ENCODE measurements at regions not wholly inside any gene's neighbourhood (a gene's known extent, or its start where the extent isn't known, plus 50 kb on each side); places are given as distances from the start of the nearest gene placed in this dataset.

DNA sequence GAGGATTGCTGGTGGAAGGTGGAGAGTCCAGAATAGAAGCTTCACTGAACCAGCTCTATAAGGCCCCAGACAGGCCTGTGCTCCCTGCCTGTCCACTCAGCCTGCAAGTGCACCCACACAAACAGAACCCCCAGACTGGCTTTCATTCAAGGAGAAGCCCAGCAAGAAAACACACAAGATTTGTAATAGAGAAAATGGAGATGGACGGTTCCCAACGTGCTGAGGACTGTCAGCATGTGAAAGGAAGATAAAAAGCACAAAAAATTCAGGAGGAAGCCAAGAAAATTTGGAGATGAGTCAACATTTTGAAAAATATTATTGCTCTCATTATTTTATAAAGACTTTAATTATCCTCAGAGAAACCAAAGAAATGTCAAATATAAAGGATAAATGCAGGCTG, 218.2 kb upstream of the SLC10A2 start:
- intact Hi-C loops (cut with DNase I; ENCODE audit: low total_unique reads) = no loop called here

GRCh38 chr13:103283451-103283820, 217.2 kb upstream of the SLC10A2 start:
- Histone ChIP-seq H3K9me3 (no peaks in the 10 kb centered on the region), H3K36me3 (no peaks in the 10 kb centered on the region)
- intact Hi-C loops (cut with DNase I; ENCODE audit: low total_unique reads) = no loop called here

More for the DNA sequence above, 218.2 kb upstream of the SLC10A2 start:
- Histone ChIP-seq H3K27me3 (no peaks in the 10 kb centered on the region), H3K36me3 (no peaks in the 10 kb centered on the region), H3K27ac (no peak overlapping the region), H3K4me1 (no peaks in the 10 kb centered on the region), H3K9me3 (no peaks in the 10 kb centered on the region), H3K4me3 (no peak overlapping the region)
- no peak for DNase-seq
- TF ChIP-seq, protein P1, sequence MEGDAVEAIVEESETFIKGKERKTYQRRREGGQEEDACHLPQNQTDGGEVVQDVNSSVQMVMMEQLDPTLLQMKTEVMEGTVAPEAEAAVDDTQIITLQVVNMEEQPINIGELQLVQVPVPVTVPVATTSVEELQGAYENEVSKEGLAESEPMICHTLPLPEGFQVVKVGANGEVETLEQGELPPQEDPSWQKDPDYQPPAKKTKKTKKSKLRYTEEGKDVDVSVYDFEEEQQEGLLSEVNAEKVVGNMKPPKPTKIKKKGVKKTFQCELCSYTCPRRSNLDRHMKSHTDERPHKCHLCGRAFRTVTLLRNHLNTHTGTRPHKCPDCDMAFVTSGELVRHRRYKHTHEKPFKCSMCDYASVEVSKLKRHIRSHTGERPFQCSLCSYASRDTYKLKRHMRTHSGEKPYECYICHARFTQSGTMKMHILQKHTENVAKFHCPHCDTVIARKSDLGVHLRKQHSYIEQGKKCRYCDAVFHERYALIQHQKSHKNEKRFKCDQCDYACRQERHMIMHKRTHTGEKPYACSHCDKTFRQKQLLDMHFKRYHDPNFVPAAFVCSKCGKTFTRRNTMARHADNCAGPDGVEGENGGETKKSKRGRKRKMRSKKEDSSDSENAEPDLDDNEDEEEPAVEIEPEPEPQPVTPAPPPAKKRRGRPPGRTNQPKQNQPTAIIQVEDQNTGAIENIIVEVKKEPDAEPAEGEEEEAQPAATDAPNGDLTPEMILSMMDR (IDR thresholded peaks at IDR 0.05) = no peak

DNA sequence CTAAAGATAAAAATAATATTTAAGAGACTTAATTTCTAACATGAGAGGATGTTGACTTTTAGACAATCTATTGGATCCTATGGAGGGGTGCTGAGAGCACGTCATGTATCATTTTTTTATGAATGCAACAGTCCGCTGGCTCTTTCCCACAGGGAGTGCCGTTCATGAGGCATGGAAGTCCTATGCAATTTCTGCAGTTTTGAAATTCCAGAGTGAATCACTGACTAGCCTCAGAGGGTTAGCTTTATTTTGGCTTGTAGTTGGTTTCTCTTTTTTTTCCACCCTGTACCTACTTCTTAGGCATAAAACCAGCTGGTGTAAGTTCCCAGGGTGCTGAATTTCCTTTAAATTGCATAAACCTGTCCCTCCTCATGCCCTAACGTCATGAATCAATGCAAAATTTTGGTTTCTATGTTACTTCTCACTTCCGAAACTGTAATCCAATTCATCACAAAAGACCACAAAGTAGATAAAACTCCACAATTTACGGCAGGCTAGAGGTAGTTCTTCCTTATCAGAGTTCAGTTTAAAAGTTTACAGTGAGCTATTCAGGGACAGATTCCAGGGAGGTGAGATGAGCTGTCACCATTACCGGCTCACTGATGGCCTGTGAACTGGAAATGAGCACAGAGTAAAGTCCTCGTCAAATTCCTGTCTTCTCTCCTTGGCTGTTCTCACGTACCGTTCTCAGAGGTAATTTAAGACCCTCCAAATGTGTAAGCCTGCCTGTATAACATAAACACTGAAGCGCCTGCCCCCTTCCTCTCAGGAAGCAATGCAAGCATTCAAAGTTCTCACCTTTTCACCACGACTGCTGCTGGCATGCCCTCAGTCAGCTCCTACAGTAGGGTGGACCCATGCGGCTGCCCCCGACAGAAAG, 216.6 kb upstream of the SLC10A2 start:
- Histone ChIP-seq H3K36me3 (no peaks in the 10 kb centered on the region), H3K4me3 (no peak overlapping the region), H3K27me3 (no peaks in the 10 kb centered on the region), H3K4me1 (no peaks in the 10 kb centered on the region), H3K27ac (no peak overlapping the region), H3K9me3 (no peaks in the 10 kb centered on the region)
- TF ChIP-seq, protein P1 (IDR thresholded peaks at IDR 0.05) = no peak
- intact Hi-C loops (cut with DNase I; ENCODE audit: low total_unique reads) = no loop called here
- no peak for DNase-seq

More at GRCh38 chr13:103283451-103283820, 217.2 kb upstream of the SLC10A2 start:
- H3K4me1 ChIP-seq = no peaks in the 10 kb centered on the region
- TF ChIP-seq, protein P1 (IDR thresholded peaks at IDR 0.05) = no peak
- H3K4me3 ChIP-seq = no peak overlapping the region
- H3K27me3 ChIP-seq = no peaks in the 10 kb centered on the region
- DNase-seq = no peak
- H3K27ac ChIP-seq = no peak overlapping the region

DNA sequence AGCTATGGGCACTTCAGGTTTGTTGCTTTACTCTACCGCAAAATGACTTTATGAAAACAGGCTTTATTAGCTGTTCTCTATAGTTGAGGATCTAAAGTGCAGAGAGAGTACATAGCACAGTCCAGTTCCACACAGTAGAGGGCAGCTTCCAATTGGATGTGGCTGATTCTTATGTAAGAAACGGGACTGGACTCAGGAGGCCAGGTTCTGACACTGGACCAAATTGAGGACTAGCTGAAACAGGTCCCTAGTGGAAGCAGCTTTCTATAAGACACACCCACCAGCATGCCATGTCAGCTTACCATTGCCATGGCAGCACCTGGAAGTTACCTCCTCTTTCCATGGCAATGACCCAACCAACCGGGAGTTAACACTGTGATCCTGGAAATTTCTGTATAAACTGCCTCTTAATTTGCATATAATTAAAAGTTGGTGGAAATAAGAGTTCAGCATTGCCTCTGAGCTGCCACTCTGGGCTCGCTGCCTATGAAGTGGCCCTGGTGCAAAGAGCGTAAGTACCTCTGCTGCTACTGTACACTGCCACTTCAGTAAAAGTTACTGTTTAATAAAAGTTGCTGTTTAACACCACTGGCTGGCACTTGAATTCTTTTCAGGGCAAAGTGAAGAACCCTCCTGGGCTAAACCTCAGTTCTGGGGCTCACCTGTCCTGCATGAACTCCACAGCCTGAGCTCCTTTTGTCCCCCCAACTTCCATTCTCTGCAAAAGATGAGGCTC, 211.9 kb upstream of the SLC10A2 start:
- DNase-seq = no peak
- H3K4me1 ChIP-seq = no peaks in the 10 kb centered on the region
- TF ChIP-seq, protein P1 (IDR thresholded peaks at IDR 0.05) = no peak
- no peak overlapping the region for H3K27ac ChIP-seq
- H3K36me3 ChIP-seq = no peaks in the 10 kb centered on the region
- H3K4me3 ChIP-seq = no peak overlapping the region
- intact Hi-C loops (cut with DNase I; ENCODE audit: low total_unique reads) = no loop called here
- no peaks in the 10 kb centered on the region for H3K9me3 ChIP-seq
- no peaks in the 10 kb centered on the region for H3K27me3 ChIP-seq

DNA sequence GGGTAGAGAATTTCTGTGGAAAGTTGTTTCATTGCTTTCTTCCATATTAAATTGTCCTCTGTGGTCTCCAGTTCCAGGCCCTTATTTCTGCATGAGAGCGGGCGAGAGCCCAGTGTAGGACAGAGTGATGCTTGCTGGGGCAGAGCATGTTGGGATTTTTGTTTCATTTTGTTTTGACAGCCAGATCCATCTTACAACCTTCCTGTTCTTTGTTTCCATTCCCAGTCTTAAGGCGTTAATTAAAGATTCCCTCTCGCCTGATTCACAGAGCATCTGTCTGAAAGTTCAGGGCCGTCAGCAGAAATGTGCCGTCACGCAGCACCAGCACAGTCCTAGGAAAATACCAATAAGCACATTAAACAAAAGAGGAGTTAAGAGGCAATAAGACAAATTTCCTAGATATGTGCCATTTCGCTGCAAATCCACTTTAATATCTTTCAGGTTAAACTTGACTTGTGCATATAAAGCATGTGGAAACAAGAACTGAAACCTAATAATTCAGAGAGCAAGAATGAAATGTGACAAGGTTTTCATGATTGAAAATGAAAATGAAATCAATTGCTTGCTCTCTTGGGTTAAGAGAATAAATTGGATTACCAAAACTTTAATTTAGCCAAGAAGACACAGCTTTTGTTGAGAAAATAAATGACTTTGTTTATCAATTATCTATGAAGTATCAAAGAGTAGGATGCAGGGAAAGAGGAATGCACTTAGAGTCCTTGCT, 210.7 kb upstream of the SLC10A2 start:
- Histone ChIP-seq H3K27ac (no peak overlapping the region), H3K36me3 (no peaks in the 10 kb centered on the region), H3K4me3 (no peak overlapping the region), H3K4me1 (no peaks in the 10 kb centered on the region), H3K27me3 (no peaks in the 10 kb centered on the region), H3K9me3 (no peaks in the 10 kb centered on the region)
- TF ChIP-seq, protein P1 (IDR thresholded peaks at IDR 0.05) = no peak
- intact Hi-C loops (cut with DNase I; ENCODE audit: low total_unique reads) = no loop called here
- DNase-seq = no peak
